GM12878 (cell line): ENCODE measurements at regions not wholly inside any gene's neighbourhood (a gene's known extent, or its start where the extent isn't known, plus 50 kb on each side); places are given as distances from the start of the nearest gene placed in this dataset.

Experiments
- ATAC-seq: fragments of 200-7000 bp; cut with Tn5 transposase; 3 replicates; pipeline ENCODE4 v1.9.1; 2020; ENCODE audit warnings: mild to moderate bottlenecking, moderate library complexity
- BruUV-seq: library from RNA; stranded (reverse); fragments of 400-500 nt; replicated peaks from 2 replicates; lab custom pipeline; 2021; lab: Mats Ljungman, UMichigan
- CTCF ChIA-PET: fragments of 300-600 bp; sonication (Branson Sonifier 250); formaldehyde crosslinking; extraction: SDS; loops from one replicate; lab custom pipeline; 2021; ENCODE audit warnings: inconsistent platforms; lab: Yijun Ruan, JAX
- POLR2A ChIA-PET: fragments of 350-600 bp; formaldehyde crosslinking; extraction: SDS; loops from one replicate; lab custom pipeline; 2021; ENCODE audit warnings: inconsistent platforms; lab: Charles Lee
- RAD21 ChIA-PET: fragments of 300-600 bp; sonication (Branson Sonifier 250); formaldehyde crosslinking; loops from one replicate; lab custom pipeline; 2023; ENCODE audit warnings: antibody characterized with exemption; ENCODE audit not compliant: unreplicated experiment; lab: Charles Lee
- SMC1A ChIA-PET: fragments of 300-600 bp; sonication (Branson Sonifier 250); formaldehyde crosslinking; loops from one replicate; lab custom pipeline; 2023; ENCODE audit not compliant: unreplicated experiment, uncharacterized antibody; lab: Charles Lee
- DNase-seq: peaks from one replicate; pipeline ENCODE4 v3.0.0-alpha.2; 2011; ENCODE audit warnings: low read depth, low spot score
- FAIRE-seq: peaks from 3 replicates; lab custom pipeline; 2011; peaks lifted over from hg19 to GRCh38; lab: Jason Lieb, UNC
- H2AFZ ChIP-seq: 2 replicates; pipeline ENCODE4 v1.6.0; 2011; ENCODE audit warnings: low read depth, low read length, control low read depth; ENCODE audit not compliant: control insufficient read depth
- H3K27ac ChIP-seq: 2 replicates; pipeline ENCODE4 v1.5.1; 2011; ENCODE audit warnings: control low read depth; ENCODE audit not compliant: control insufficient read depth, insufficient read depth
- H3K27me3 ChIP-seq, 2 experiments: replicated peaks in 1 of 2; 2 replicates each; pipeline versions ENCODE4 v1.6.0 to v1.6.1; 2011; ENCODE audit warnings: low read length in 1 of 2; ENCODE audit not compliant: control insufficient read depth in 2 of 2, insufficient read depth in 2 of 2
- H3K36me3 ChIP-seq, 2 experiments: 2 replicates each; pipeline ENCODE4 v1.5.1; 2011; ENCODE audit warnings: low read length in 1 of 2; ENCODE audit not compliant: control insufficient read depth in 2 of 2, insufficient read depth in 2 of 2
- H3K4me1 ChIP-seq: 2 replicates; pipeline ENCODE4 v1.6.1; 2011; ENCODE audit warnings: mild to moderate bottlenecking, low read length, moderate library complexity, mixed read lengths; ENCODE audit not compliant: control insufficient read depth, insufficient read depth
- H3K4me2 ChIP-seq: 2 replicates; pipeline ENCODE4 v1.6.0; 2011; ENCODE audit warnings: control low read depth; ENCODE audit not compliant: control insufficient read depth, insufficient read depth
- H3K4me3 ChIP-seq: fragments of 200-600 bp; sonication (generic); 2 replicates; pipeline ENCODE4 v1.5.1; 2016
- H3K79me2 ChIP-seq: 2 replicates; pipeline ENCODE4 v1.6.0; 2011; ENCODE audit warnings: low read length; ENCODE audit not compliant: control insufficient read depth, insufficient read depth
- H3K9ac ChIP-seq: 2 replicates; pipeline ENCODE4 v1.8.0; 2011; ENCODE audit warnings: low read length, control low read depth, mixed read lengths; ENCODE audit not compliant: control insufficient read depth, insufficient read depth
- H3K9me3 ChIP-seq: replicated peaks from 3 replicates; pipeline ENCODE4 v1.5.1; 2011; ENCODE audit warnings: mild to moderate bottlenecking, low read length; ENCODE audit not compliant: control insufficient read depth, insufficient read depth
- H4K20me1 ChIP-seq: 2 replicates; pipeline ENCODE4 v1.6.0; 2011; ENCODE audit not compliant: control insufficient read depth, insufficient read depth
- ASH2L ChIP-seq: fragments of 300-600, 200-600 bp; sonication (generic); IDR thresholded peaks from 2 replicates; pipeline ENCODE4 v1.6.1; 2017; ENCODE audit warnings: low read depth, mild to moderate bottlenecking, borderline replicate concordance
- ATF3 ChIP-seq: IDR thresholded peaks from 2 replicates; pipeline ENCODE4 v1.6.1; 2011; ENCODE audit warnings: low read depth, mild to moderate bottlenecking, low read length, moderate library complexity, borderline replicate concordance; ENCODE audit errors: extremely low read depth
- CBFB ChIP-seq: IDR thresholded peaks from 2 replicates; pipeline ENCODE4 v1.6.1; 2016; ENCODE audit warnings: antibody characterized with exemption, low read depth
- CHD2 ChIP-seq: IDR thresholded peaks from 2 replicates; pipeline ENCODE4 v1.6.1; 2011; ENCODE audit warnings: low read depth, low read length, improper control_type of control experiment, borderline replicate concordance
- CREM ChIP-seq: IDR thresholded peaks from 2 replicates; pipeline ENCODE4 v1.6.1; 2014; ENCODE audit warnings: antibody characterized with exemption, low read depth
- IKZF1 ChIP-seq: fragments of 450-650 bp; conservative IDR thresholded peaks from 2 replicates; pipeline ENCODE4 v1.6.1; 2017; ENCODE audit warnings: antibody characterized with exemption, mild to moderate bottlenecking
- JUND ChIP-seq: IDR thresholded peaks from 2 replicates; pipeline ENCODE4 v1.6.1; 2012; ENCODE audit warnings: low read depth, mild to moderate bottlenecking, low read length, improper control_type of control experiment, moderate library complexity
- KAT2A ChIP-seq: conservative IDR thresholded peaks from 2 replicates; pipeline ENCODE4 v1.6.1; 2011; ENCODE audit warnings: low read depth, low read length; ENCODE audit not compliant: control insufficient read depth
- POLR2AphosphoS2 ChIP-seq: IDR thresholded peaks from 2 replicates; pipeline ENCODE4 v1.6.1; 2011; ENCODE audit warnings: low read depth, mild to moderate bottlenecking, low read length, improper control_type of control experiment, moderate library complexity
- SMC3 ChIP-seq: IDR thresholded peaks from 2 replicates; pipeline ENCODE4 v1.6.1; 2011; ENCODE audit warnings: low read length, improper control_type of control experiment, borderline replicate concordance
- TCF3 ChIP-seq: IDR thresholded peaks from 2 replicates; pipeline ENCODE4 v1.6.1; 2012; ENCODE audit warnings: low read depth, mild to moderate bottlenecking, low read length, borderline replicate concordance; ENCODE audit not compliant: insufficient read depth
- ZBTB4 ChIP-seq: fragments of 450-650 bp; formaldehyde crosslinking; IDR thresholded peaks from 2 replicates; pipeline ENCODE4 v1.4.0; 2022; ENCODE audit warnings: mild to moderate bottlenecking, moderate library complexity
- ZBTB40 ChIP-seq: fragments of 450-650 bp; IDR thresholded peaks from 2 replicates; pipeline ENCODE4 v1.6.1; 2016; ENCODE audit warnings: mild to moderate bottlenecking, moderate library complexity, borderline replicate concordance
- ZNF217 ChIP-seq: fragments of 450-650 bp; IDR thresholded peaks from 2 replicates; pipeline ENCODE4 v1.6.1; 2017; ENCODE audit warnings: antibody characterized with exemption, mild to moderate bottlenecking
- WGBS: methylation state at CpG from one replicate; pipeline ENCODE4 v1.1.6; 2016; ENCODE audit warnings: low lambda C conversion rate; ENCODE audit not compliant: insufficient replicate concordance, insufficient coverage; ENCODE audit errors: missing lambda C conversion rate; 5-methylcytosine and 5-hydroxymethylcytosine counted together
- in situ Hi-C: fragments of 300-500 bp; cut with MboI; formaldehyde crosslinking; loops from 9 replicates; pipeline ENCODE4 v1.14.3; 2018; ENCODE audit warnings: mixed read lengths
- intact Hi-C: fragments of 100-400 bp; cut with micrococcal nuclease; formaldehyde crosslinking; loops from one replicate; pipeline ENCODE4 v1.14.2; 2022; ENCODE audit not compliant: unreplicated experiment

GRCh38 chr4:30821275-30821674 lies 101.1 kb downstream of the PCDH7 start:
- 27% methylated on average over 4 of the region's 4 CpGs for WGBS
- no peak for ATAC-seq
- Histone ChIP-seq H3K36me3 (no peaks in the 10 kb centered on the region), H3K9ac (no peak overlapping the region), H3K9me3 (no peaks in the 10 kb centered on the region), H3K4me1 (no peaks in the 10 kb centered on the region), H3K79me2 (no peaks in the 10 kb centered on the region), H3K27ac (no peak overlapping the region), H3K27me3 (no peaks in the 10 kb centered on the region), H3K4me3 (no peak overlapping the region), H2AFZ (no peak overlapping the region), H4K20me1 (no peaks in the 10 kb centered on the region), H3K4me2 (no peak overlapping the region)
- POLR2A ChIA-PET, result no interaction called here
- in situ Hi-C loops, result no loop called here
- DNase-seq, result no peak
- no peak for FAIRE-seq
- SMC1A ChIA-PET, result no interaction called here
- intact Hi-C loops, result no loop called here
- CTCF ChIA-PET, result no interaction called here
- BruUV-seq, result no TSS peak
- RAD21 ChIA-PET, result no interaction called here
- no peak for TF ChIP-seq POLR2AphosphoS2
- TF ChIP-seq ASH2L, result no peak
- no peak for TF ChIP-seq CREM
- no peak for TF ChIP-seq CHD2
- no peak for TF ChIP-seq SMC3
- no peak for TF ChIP-seq TCF3
- no peak for TF ChIP-seq ZNF217
- no peak for TF ChIP-seq ZBTB40
- TF ChIP-seq JUND, result no peak
- no peak for TF ChIP-seq ZBTB4 (CRISPR knock-in tag)
- no peak for TF ChIP-seq IKZF1
- no peak for TF ChIP-seq KAT2A
- TF ChIP-seq CBFB, result no peak
- TF ChIP-seq ATF3, result no peak
